ENCODE measurements at regions not wholly inside any gene's neighbourhood (a gene's known extent, or its start where the extent isn't known, plus 50 kb on each side); places are given as distances from the start of the nearest gene placed in this dataset.

DNA sequence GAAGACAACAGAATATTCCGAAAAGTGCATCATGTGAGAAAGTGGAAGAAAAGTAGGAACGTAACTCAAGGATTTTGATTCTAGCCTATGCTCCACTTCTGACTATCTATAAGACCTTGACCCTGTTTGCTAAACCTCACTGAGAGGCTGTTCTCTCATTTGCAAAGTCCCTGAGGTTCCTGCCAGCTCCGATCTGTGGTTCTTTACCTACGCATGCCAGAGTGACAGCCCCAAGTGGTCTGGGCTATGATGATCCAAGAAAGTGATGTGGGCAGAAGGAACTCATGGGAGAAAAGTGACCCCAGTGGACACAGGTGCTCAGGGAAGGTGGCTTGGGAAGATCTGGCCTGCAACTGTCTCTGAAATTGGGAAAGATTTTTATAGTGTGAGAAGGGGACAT lies 301.1 kb upstream of the CDH11 start:
- Histone ChIP-seq H4K8ac (ENCODE audit: extremely low read depth, insufficient read depth, low read length) (no peak overlapping the region), H2AK5ac (ENCODE audit: low read depth, low read length) (no peak overlapping the region), H4K5ac (ENCODE audit: insufficient read length, low read depth, low read length) (no peak overlapping the region), H2BK20ac (ENCODE audit: low read length) (no peak overlapping the region), H2AFZ (ENCODE audit: low read length) (no peak overlapping the region), H3K27ac (ENCODE audit: low read depth, low read length) (no peak overlapping the region), H2BK12ac (ENCODE audit: low read depth, low read length) (no peak overlapping the region), H3K4ac (replicated peaks; ENCODE audit: insufficient read length, low read depth, low read length) (no peak overlapping the region), H3K27me3 (replicated peaks in 1 of 4; ENCODE audit: control insufficient read depth in 3 of 4, extremely low read depth in 1 of 4, insufficient read depth in 3 of 4, low read length in 3 of 4) (no peaks in the 10 kb centered on the region), H3K9ac (replicated peaks in 1 of 4; ENCODE audit: extremely low read depth in 1 of 4, low read depth in 3 of 4, low read length in 3 of 4) (no peak overlapping the region), H3K23me2 (ENCODE audit: low read depth, low read length) (no peaks in the 10 kb centered on the region), H3K4me1 (replicated peaks in 1 of 4; ENCODE audit: control insufficient read depth in 3 of 4, insufficient read depth in 4 of 4, low read length in 3 of 4) (no peaks in the 10 kb centered on the region), H3K4me2 (ENCODE audit: insufficient read depth in 1 of 2, low read depth in 2 of 2, low read length in 2 of 2) (no peak overlapping the region), H3K18ac (ENCODE audit: extremely low read depth, low read length) (no peak overlapping the region), H3K36me3 (ENCODE audit: control insufficient read depth in 2 of 4, insufficient read depth in 4 of 4, low read length in 3 of 4) (no peaks in the 10 kb centered on the region), H3K79me1 (ENCODE audit: low read depth, low read length) (no peaks in the 10 kb centered on the region), H2BK120ac (replicated peaks; ENCODE audit: low read depth, low read length) (no peak overlapping the region), H4K91ac (replicated peaks; ENCODE audit: insufficient read length, low read length) (no peak overlapping the region), H2BK5ac (ENCODE audit: low read depth, low read length) (no peak overlapping the region), H3K9me3 (ENCODE audit: insufficient read depth in 2 of 2, low read depth in 1 of 2, low read length in 1 of 2) (no peaks in the 10 kb centered on the region; a peak in 1 of 4 replicates), H3K23ac (ENCODE audit: insufficient read length) (no peak overlapping the region), H3K56ac (replicated peaks; ENCODE audit: insufficient read length, low read depth, low read length) (no peak overlapping the region), H3K14ac (ENCODE audit: insufficient read length) (no peak overlapping the region), H3K79me2 (ENCODE audit: control insufficient read depth in 1 of 2, insufficient read depth in 2 of 2, low read length in 2 of 2) (no peaks in the 10 kb centered on the region), H2BK15ac (ENCODE audit: low read length) (no peak overlapping the region), H4K20me1 (replicated peaks in 1 of 2; ENCODE audit: control insufficient read depth in 1 of 2, insufficient read depth in 2 of 2, low read length in 2 of 2) (no peaks in the 10 kb centered on the region), H3K4me3 (ENCODE audit: extremely low read depth in 1 of 4, insufficient read depth in 2 of 4, low read depth in 3 of 4, low read length in 4 of 4) (no peak overlapping the region)
- DNase-seq (ENCODE audit: low read depth in 1 of 2, low spot score in 2 of 2), result no peak
- no peak for FAIRE-seq
- no peak for TF ChIP-seq KDM4A (IDR thresholded peaks at IDR 0.05; ENCODE audit: low read depth, low read length, severe bottlenecking)
- no peak for TF ChIP-seq RXRA (IDR thresholded peaks at IDR 0.05; ENCODE audit: insufficient read depth, low read depth, low read length)
- no peak for TF ChIP-seq ATF3 (IDR thresholded peaks at IDR 0.05; ENCODE audit: insufficient read depth, low read depth, low read length)
- no peak for TF ChIP-seq YY1 (IDR thresholded peaks at IDR 0.05; ENCODE audit: low read depth, low read length)
- no peak for TF ChIP-seq SUZ12 (IDR thresholded peaks at IDR 0.05; ENCODE audit: low read length)
- no peak for TF ChIP-seq USF2 (IDR thresholded peaks at IDR 0.05; ENCODE audit: low read length)
- TF ChIP-seq EZH2 (IDR thresholded peaks at IDR 0.05; ENCODE audit: low read depth, low read length, severe bottlenecking), result no peak
- CTCF ChIA-PET (ENCODE audit: partially characterized antibody), result no interaction called here
- POLR2A ChIA-PET (ENCODE audit: partially characterized antibody), result no interaction called here
- 98% methylated on average over 4 of the region's 4 CpGs; no CpG with 5 or more reads in 1 of the 2 experiments for WGBS, 2 experiments (ENCODE audit: extremely low coverage in 1 of 2, insufficient coverage in 1 of 2, insufficient read length in 1 of 2, insufficient replicate concordance in 2 of 2, low coverage in 1 of 2, low lambda C conversion rate in 2 of 2, missing lambda C conversion rate in 1 of 2)

Data from H1 (cell line).